Astrocyte (in vitro differentiated cells and primary cell): ENCODE measurements at regions not wholly inside any gene's neighbourhood (a gene's known extent, or its start where the extent isn't known, plus 50 kb on each side); places are given as distances from the start of the nearest gene placed in this dataset.

ENCODE experiments used
- DNase-seq: peaks from one replicate; pipeline ENCODE4 v3.0.0-alpha.2; 2010; ENCODE audit warnings: low read depth
- FAIRE-seq: peaks from 2 replicates; lab custom pipeline; 2011; peaks lifted over from hg19 to GRCh38; lab: Jason Lieb, UNC
- H2AFZ ChIP-seq: 2 replicates; pipeline ENCODE4 v1.6.0; 2012; ENCODE audit warnings: low read depth, low read length, inconsistent platforms
- H3K27ac ChIP-seq: 2 replicates; pipeline ENCODE4 v1.5.1; 2011; ENCODE audit warnings: low read depth, low read length, inconsistent platforms
- H3K27me3 ChIP-seq: 2 replicates; pipeline ENCODE4 v1.6.0; 2011; ENCODE audit warnings: low read length, inconsistent platforms; ENCODE audit not compliant: insufficient read depth
- H3K36me3 ChIP-seq: 2 replicates; pipeline ENCODE4 v1.5.1; 2011; ENCODE audit warnings: low read length, inconsistent platforms; ENCODE audit not compliant: insufficient read depth
- H3K4me1 ChIP-seq: 2 replicates; pipeline ENCODE4 v1.5.1; 2011; ENCODE audit warnings: low read length, inconsistent platforms; ENCODE audit not compliant: insufficient read depth
- H3K4me2 ChIP-seq: 2 replicates; pipeline ENCODE4 v1.6.0; 2012; ENCODE audit warnings: low read length, inconsistent platforms
- H3K4me3 ChIP-seq: 2 replicates; pipeline ENCODE4 v1.5.1; 2011; ENCODE audit warnings: low read depth, mild to moderate bottlenecking, low read length, inconsistent platforms; ENCODE audit not compliant: insufficient read depth
- H3K79me2 ChIP-seq: 2 replicates; pipeline ENCODE4 v1.6.0; 2012; ENCODE audit warnings: mild to moderate bottlenecking, low read length, inconsistent platforms; ENCODE audit not compliant: insufficient read depth
- H3K9ac ChIP-seq: 2 replicates; pipeline ENCODE4 v1.6.0; 2012; ENCODE audit warnings: mild to moderate bottlenecking, low read length, inconsistent platforms
- H3K9me3 ChIP-seq: 2 replicates; pipeline ENCODE4 v1.5.1; 2012; ENCODE audit warnings: low read depth, mild to moderate bottlenecking, low read length, inconsistent platforms; ENCODE audit not compliant: insufficient read depth
- H4K20me1 ChIP-seq: 2 replicates; pipeline ENCODE4 v1.6.0; 2012; ENCODE audit warnings: low read length, inconsistent platforms; ENCODE audit not compliant: insufficient read depth
- H3K27ac Mint-ChIP-seq: one replicate; pipeline ENCODE4 v1.8.0; 2021; ENCODE audit warnings: mild to moderate bottlenecking, mixed read lengths; ENCODE audit not compliant: unreplicated experiment
- H3K27me3 Mint-ChIP-seq: one replicate; pipeline ENCODE4 v1.8.0; 2021; ENCODE audit warnings: low read depth, mixed read lengths; ENCODE audit not compliant: unreplicated experiment
- H3K36me3 Mint-ChIP-seq: one replicate; pipeline ENCODE4 v1.8.0; 2021; ENCODE audit warnings: low read depth, mixed read lengths; ENCODE audit not compliant: unreplicated experiment
- H3K4me1 Mint-ChIP-seq: one replicate; pipeline ENCODE4 v1.8.0; 2021; ENCODE audit warnings: low read depth, mixed read lengths; ENCODE audit not compliant: unreplicated experiment
- H3K4me3 Mint-ChIP-seq: one replicate; pipeline ENCODE4 v1.8.0; 2021; ENCODE audit warnings: mild to moderate bottlenecking, moderate library complexity, mixed read lengths; ENCODE audit not compliant: unreplicated experiment
- H3K9me3 Mint-ChIP-seq: one replicate; pipeline ENCODE4 v1.8.0; 2021; ENCODE audit warnings: mild to moderate bottlenecking, mixed read lengths; ENCODE audit not compliant: unreplicated experiment
- CTCF ChIP-seq: IDR thresholded peaks from 2 replicates; pipeline ENCODE4 v1.5.1; 2011; ENCODE audit warnings: low read depth, mild to moderate bottlenecking, inconsistent platforms, low read length, moderate library complexity; ENCODE audit not compliant: insufficient read depth
- EZH2 ChIP-seq: IDR thresholded peaks from 2 replicates; pipeline ENCODE4 v1.6.1; 2012; ENCODE audit warnings: mild to moderate bottlenecking, low read length, inconsistent platforms; ENCODE audit not compliant: insufficient read depth

GRCh38 chr3:77868725-77869124, 828.8 kb downstream of the ROBO2 start:
- no peaks in the 10 kb centered on the region for H3K36me3 Mint-ChIP-seq
- FAIRE-seq, result no peak
- Histone ChIP-seq H4K20me1 (no peaks in the 10 kb centered on the region), H3K4me1 (no peaks in the 10 kb centered on the region), H3K27ac (no peak overlapping the region), H3K27me3 (no peaks in the 10 kb centered on the region), H3K4me2 (no peak overlapping the region), H3K9me3 (no peaks in the 10 kb centered on the region), H3K9ac (no peak overlapping the region), H3K4me3 (no peak overlapping the region), H2AFZ (no peak overlapping the region), H3K36me3 (no peaks in the 10 kb centered on the region), H3K79me2 (no peaks in the 10 kb centered on the region)
- H3K4me3 Mint-ChIP-seq, result no peak overlapping the region
- no peak overlapping the region for H3K27ac Mint-ChIP-seq
- H3K4me1 Mint-ChIP-seq, result no peaks in the 10 kb centered on the region
- no peak for DNase-seq
- H3K9me3 Mint-ChIP-seq, result peaks cover 1% of the 10 kb centered on the region
- no peaks in the 10 kb centered on the region for H3K27me3 Mint-ChIP-seq
- TF ChIP-seq CTCF, result no peak
- TF ChIP-seq EZH2, result no peak

- Histone ChIP-seq H3K79me2 (no peaks in the 10 kb centered on the region), H3K4me1 (no peaks in the 10 kb centered on the region), H3K9ac (no peak overlapping the region), H3K36me3 (no peaks in the 10 kb centered on the region), H3K9me3 (no peaks in the 10 kb centered on the region), H3K27me3 (no peaks in the 10 kb centered on the region), H3K27ac (no peak overlapping the region), H4K20me1 (no peaks in the 10 kb centered on the region), H3K4me2 (no peak overlapping the region), H3K4me3 (no peak overlapping the region), H2AFZ (no peak overlapping the region)
- FAIRE-seq, result no peak
- TF ChIP-seq CTCF, result no peak
- TF ChIP-seq EZH2, result no peak
- H3K4me1 Mint-ChIP-seq, result no peaks in the 10 kb centered on the region
- H3K9me3 Mint-ChIP-seq, result peaks cover 1% of the 10 kb centered on the region
- no peak for DNase-seq
- no peak overlapping the region for H3K4me3 Mint-ChIP-seq
- no peaks in the 10 kb centered on the region for H3K36me3 Mint-ChIP-seq
- H3K27ac Mint-ChIP-seq, result no peak overlapping the region
- H3K27me3 Mint-ChIP-seq, result no peaks in the 10 kb centered on the region
Observed at GRCh38 chr3:77869423-77869822, 829.5 kb downstream of the ROBO2 start.

GRCh38 chr3:77871436-77871835, 831.5 kb downstream of the ROBO2 start:
- Histone ChIP-seq H3K4me2 (no peak overlapping the region), H3K79me2 (no peaks in the 10 kb centered on the region), H3K36me3 (no peaks in the 10 kb centered on the region), H3K27ac (no peak overlapping the region), H4K20me1 (no peaks in the 10 kb centered on the region), H2AFZ (no peak overlapping the region), H3K4me1 (no peaks in the 10 kb centered on the region), H3K27me3 (no peaks in the 10 kb centered on the region), H3K4me3 (no peak overlapping the region), H3K9me3 (no peaks in the 10 kb centered on the region), H3K9ac (no peak overlapping the region)
- no peaks in the 10 kb centered on the region for H3K4me1 Mint-ChIP-seq
- no peaks in the 10 kb centered on the region for H3K27me3 Mint-ChIP-seq
- no peak overlapping the region for H3K4me3 Mint-ChIP-seq
- no peaks in the 10 kb centered on the region for H3K36me3 Mint-ChIP-seq
- TF ChIP-seq EZH2 (no peak), CTCF (no peak)
- FAIRE-seq (no peak), DNase-seq (no peak)
- peaks cover 1% of the 10 kb centered on the region for H3K9me3 Mint-ChIP-seq
- H3K27ac Mint-ChIP-seq, result no peak overlapping the region
